IPS-15b (cell line): ENCODE measurements at regions not wholly inside any gene's neighbourhood (a gene's known extent, or its start where the extent isn't known, plus 50 kb on each side); places are given as distances from the start of the nearest gene placed in this dataset.
"Not testable (repeated sequence)": the region's sequence is repeated elsewhere in the genome, so short reads cannot be mapped to it uniquely, and the experiment has no call there.

Source experiments
- H3K27me3 ChIP-seq: one replicate; pipeline ENCODE4 v1.6.1; 2013; ENCODE audit warnings: low read length; ENCODE audit not compliant: control insufficient read depth, insufficient read depth
- H3K36me3 ChIP-seq: one replicate; pipeline ENCODE4 v1.6.1; 2013; ENCODE audit warnings: low read length; ENCODE audit not compliant: control insufficient read depth, insufficient read depth
- H3K4me1 ChIP-seq: one replicate; pipeline ENCODE4 v1.6.1; 2013; ENCODE audit warnings: mild to moderate bottlenecking, low read length; ENCODE audit not compliant: control insufficient read depth, insufficient read depth
- H3K4me3 ChIP-seq: one replicate; pipeline ENCODE4 v1.5.1; 2013; ENCODE audit warnings: low read depth, low read length
- H3K9ac ChIP-seq: one replicate; pipeline ENCODE4 v1.6.1; 2013; ENCODE audit warnings: low read depth, mild to moderate bottlenecking, low read length
- H3K9me3 ChIP-seq: one replicate; pipeline ENCODE4 v1.6.1; 2013; ENCODE audit warnings: mild to moderate bottlenecking, low read length; ENCODE audit not compliant: control insufficient read depth, insufficient read depth

DNA sequence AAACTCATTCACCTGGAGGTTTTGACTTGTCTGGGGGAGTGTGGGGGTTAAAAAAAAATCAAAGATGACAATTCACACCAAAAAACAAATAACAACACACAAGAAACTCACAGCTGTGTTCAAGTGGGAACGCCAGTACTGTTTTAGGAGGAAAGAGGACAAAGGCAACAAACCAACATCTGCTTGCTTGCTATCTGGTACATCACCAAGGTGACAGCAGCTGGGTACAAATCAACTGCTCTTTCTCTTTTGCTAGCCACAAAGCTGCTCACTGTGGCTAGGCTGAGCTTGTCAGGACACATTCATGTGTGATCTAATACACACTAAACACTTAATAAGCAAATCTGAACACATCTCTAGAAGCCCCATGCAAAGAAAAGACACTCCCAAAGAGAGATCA, 128.0 kb upstream of the RAP1B start:
- H3K4me1 ChIP-seq: no peaks in the 10 kb centered on the region

DNA sequence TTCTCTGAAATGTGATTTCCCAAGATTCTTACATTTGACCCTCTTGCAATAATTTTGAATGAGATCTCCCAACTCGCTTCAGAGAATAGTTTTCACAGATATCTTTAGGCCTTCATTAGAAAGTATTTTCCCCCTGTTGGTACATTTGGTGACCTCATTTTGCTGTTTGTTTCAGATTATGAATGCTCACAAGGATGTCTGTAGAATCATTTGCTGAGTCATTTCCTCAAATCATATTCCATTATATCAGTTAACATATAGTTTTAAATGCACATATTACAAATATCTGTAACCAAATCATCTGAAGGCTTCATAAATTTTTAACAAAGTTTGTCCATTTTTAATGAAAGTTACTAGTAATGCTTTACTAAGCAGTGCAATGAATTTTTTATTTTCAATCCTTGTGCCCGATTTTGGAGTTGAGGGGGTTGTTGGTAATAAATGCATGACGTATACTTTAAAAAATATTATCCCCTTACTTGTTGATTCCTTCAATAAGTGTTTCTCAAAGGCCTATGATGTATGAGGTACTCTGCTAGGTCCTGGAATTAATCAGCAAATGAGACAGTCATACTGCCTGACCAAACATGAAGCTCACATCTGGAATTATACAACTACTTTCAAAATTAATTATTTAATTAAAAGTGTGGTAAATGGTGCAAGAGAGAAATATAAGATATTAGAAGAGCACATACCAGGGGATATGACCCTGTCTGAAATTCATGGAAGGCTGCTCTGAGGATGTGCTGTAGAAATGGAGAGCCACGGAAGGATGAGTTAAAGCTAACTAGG, 126.9 kb upstream of the RAP1B start:
- no peaks in the 10 kb centered on the region for H3K4me1 ChIP-seq
- no peak overlapping the region for H3K4me3 ChIP-seq
- no peaks in the 10 kb centered on the region for H3K36me3 ChIP-seq
- H3K9me3 ChIP-seq: no peaks in the 10 kb centered on the region
- H3K27me3 ChIP-seq: no peaks in the 10 kb centered on the region
- no peak overlapping the region for H3K9ac ChIP-seq

More for the DNA sequence above, 128.0 kb upstream of the RAP1B start:
- Histone ChIP-seq H3K9me3 (no peaks in the 10 kb centered on the region), H3K4me3 (no peak overlapping the region), H3K27me3 (no peaks in the 10 kb centered on the region), H3K36me3 (no peaks in the 10 kb centered on the region), H3K9ac (no peak overlapping the region)

- not testable (repeated sequence) for H3K4me1 ChIP-seq, H3K9ac ChIP-seq, H3K9me3 ChIP-seq, H3K4me3 ChIP-seq, H3K27me3 ChIP-seq, H3K36me3 ChIP-seq
Measured at GRCh38 chr12:68484578-68484977, 126.1 kb upstream of the RAP1B start.

GRCh38 chr12:68486449-68486848, 124.2 kb upstream of the RAP1B start:
- H3K9ac ChIP-seq, H3K27me3 ChIP-seq, H3K4me1 ChIP-seq, H3K36me3 ChIP-seq, H3K4me3 ChIP-seq, H3K9me3 ChIP-seq: not testable (repeated sequence)

DNA sequence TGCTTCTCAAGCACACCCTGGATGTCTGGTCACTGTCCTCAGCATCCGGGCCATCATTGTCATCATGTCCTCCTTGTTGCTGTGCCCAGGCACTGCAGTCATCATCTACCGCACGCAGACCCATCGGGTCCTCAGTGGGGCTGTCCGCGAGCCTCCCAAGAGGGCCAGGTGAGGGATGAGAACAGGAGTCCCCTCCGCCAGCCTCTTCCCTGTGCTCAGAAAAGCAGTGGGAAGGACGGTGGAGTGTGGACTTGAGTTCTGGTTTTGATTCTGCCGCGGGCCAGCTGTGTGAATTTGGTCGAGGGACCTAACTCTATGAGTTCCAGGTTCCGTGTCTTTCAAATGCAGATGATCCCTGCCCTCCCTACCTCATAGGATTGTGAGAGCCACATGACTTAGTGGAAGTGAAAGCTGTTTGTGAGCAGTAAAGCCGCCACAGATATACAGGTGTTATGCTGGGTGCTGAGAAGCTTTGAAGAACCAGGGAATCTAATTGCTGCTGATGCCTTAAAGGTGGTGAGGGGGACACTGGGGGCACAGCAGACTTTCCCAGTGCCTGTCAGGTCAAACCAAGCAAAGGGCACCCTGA, 122.9 kb upstream of the RAP1B start:
- Histone ChIP-seq H3K4me1 (no peaks in the 10 kb centered on the region), H3K9ac (no peak overlapping the region), H3K36me3 (no peaks in the 10 kb centered on the region), H3K4me3 (peak overlapping the region; percentile 37), H3K9me3 (no peaks in the 10 kb centered on the region), H3K27me3 (no peaks in the 10 kb centered on the region)

DNA sequence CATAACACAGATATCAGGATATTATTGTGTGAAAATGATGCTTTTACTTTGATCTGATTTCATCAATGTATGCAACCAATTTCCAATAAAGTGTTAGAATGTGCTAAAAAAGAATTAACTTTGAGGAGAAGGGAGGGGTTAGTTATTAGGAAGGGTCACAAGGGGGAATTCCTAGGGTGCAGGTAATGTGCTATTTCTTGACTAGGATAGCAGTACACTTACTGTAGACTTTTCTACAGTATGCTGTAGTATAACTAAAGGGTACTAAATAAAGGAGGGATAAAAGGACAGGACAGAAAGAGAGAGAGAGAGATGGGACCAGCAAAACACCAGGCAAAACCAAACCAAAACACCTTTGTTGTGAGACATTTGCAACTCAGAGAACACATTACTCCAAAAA, 121.4 kb upstream of the RAP1B start:
- Histone ChIP-seq H3K27me3 (no peaks in the 10 kb centered on the region), H3K9me3 (no peaks in the 10 kb centered on the region), H3K36me3 (no peaks in the 10 kb centered on the region), H3K9ac (no peak overlapping the region), H3K4me1 (no peaks in the 10 kb centered on the region), H3K4me3 (no peak overlapping the region)

- Histone ChIP-seq H3K27me3 (no peaks in the 10 kb centered on the region), H3K36me3 (no peaks in the 10 kb centered on the region), H3K4me1 (no peaks in the 10 kb centered on the region), H3K4me3 (no peak overlapping the region), H3K9me3 (no peaks in the 10 kb centered on the region), H3K9ac (no peak overlapping the region)
Measured at GRCh38 chr12:68490476-68490875, 120.2 kb upstream of the RAP1B start.

DNA sequence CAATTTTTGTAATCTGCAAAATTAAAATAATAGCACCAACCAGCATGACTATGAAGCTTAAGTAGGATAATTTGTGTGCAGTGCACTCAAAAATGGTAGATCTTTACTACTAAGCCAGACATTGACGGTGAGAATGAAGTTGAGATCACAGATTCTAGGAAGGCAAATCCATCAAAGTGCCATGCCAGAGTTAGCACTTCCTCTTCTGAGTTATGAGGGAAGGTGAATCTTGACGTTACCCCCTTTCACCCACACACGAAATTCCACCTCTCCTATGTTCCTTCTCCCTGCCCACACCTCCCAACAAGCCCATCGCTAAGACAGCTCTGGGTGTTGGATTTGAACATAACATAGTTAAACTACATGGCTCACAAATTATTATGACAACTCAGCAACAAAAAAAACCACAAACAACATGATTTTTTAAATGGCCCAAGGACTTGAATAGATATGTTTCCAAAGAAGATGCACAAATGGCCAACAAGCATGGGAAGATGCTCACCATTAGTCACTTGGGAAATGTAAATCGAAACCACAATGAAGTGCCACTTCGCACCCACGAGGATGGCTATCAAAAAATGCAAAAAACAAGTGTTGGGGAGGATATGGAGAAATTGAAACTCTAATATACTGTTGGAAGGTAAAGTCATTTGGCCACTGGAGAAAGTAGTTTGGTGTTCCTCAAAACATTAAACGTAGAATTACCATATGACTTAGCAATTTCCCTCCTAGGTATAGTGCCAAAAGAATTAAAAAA, 119.3 kb upstream of the RAP1B start:
- Histone ChIP-seq H3K9me3 (no peaks in the 10 kb centered on the region), H3K9ac (no peak overlapping the region), H3K36me3 (no peaks in the 10 kb centered on the region), H3K4me3 (no peak overlapping the region), H3K4me1 (no peaks in the 10 kb centered on the region), H3K27me3 (no peaks in the 10 kb centered on the region)

GRCh38 chr12:68495336-68496070, 115.2 kb upstream of the RAP1B start:
- Histone ChIP-seq H3K9me3 (no peaks in the 10 kb centered on the region), H3K4me3 (no peak overlapping the region), H3K9ac (no peak overlapping the region), H3K27me3 (no peaks in the 10 kb centered on the region), H3K4me1 (no peaks in the 10 kb centered on the region), H3K36me3 (no peaks in the 10 kb centered on the region)

DNA sequence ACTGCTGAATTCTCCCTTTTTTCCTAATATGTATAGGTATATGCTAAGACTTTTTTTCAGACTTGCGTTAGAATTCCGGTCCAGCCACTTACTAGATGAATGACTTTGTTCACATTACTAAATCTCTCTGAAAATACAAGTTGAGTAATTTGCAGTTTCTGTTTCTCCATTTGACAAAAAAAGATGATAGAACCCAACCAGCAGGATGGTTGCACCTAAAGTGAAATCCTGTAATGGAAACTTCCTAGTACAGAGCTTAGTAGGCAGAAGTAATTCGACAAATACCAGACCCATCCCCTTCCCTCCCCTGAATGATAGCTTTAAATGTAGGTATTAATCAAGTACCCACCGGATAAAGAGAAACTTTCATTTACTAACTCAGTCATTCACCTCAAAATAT, 113.6 kb upstream of the RAP1B start:
- Histone ChIP-seq H3K27me3 (no peaks in the 10 kb centered on the region), H3K4me1 (no peaks in the 10 kb centered on the region), H3K9ac (no peak overlapping the region), H3K4me3 (no peak overlapping the region), H3K9me3 (no peaks in the 10 kb centered on the region), H3K36me3 (no peaks in the 10 kb centered on the region)

DNA sequence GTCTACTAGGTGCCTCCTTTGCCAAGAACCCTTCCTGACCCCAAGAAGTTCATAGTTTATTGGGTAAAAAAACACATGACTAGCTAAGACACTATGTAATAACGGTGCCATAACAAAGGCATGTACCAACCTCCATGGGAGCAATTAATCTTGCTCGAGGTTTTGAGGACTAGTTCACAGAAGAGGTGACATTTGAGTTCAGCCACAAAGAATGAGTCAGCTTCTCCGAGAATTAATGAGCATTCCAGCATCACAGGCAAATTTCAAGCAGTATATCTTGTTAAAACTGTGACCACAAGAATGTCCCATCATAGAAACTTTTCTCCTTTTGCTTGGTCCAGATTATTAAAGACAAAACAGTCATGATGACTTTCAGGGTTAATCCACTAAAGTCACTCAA, 113.0 kb upstream of the RAP1B start:
- H3K36me3 ChIP-seq: no peaks in the 10 kb centered on the region
- no peak overlapping the region for H3K9ac ChIP-seq
- H3K4me1 ChIP-seq: no peaks in the 10 kb centered on the region
- no peak overlapping the region for H3K4me3 ChIP-seq
- no peaks in the 10 kb centered on the region for H3K27me3 ChIP-seq
- no peaks in the 10 kb centered on the region for H3K9me3 ChIP-seq
